Suppressor macrophage treated with lipopolysaccharide for 1 hour (primary cell): ENCODE measurements at regions not wholly inside any gene's neighbourhood (a gene's known extent, or its start where the extent isn't known, plus 50 kb on each side); places are given as distances from the start of the nearest gene placed in this dataset.
"Not testable (repeated sequence)": the region's sequence is repeated elsewhere in the genome, so short reads cannot be mapped to it uniquely, and the experiment has no call there.

Experiments
- DNase-seq, 3 donors: peaks; one replicate each; pipeline ENCODE4 v3.0.0-alpha.2; 2020 to 2022

DNA sequence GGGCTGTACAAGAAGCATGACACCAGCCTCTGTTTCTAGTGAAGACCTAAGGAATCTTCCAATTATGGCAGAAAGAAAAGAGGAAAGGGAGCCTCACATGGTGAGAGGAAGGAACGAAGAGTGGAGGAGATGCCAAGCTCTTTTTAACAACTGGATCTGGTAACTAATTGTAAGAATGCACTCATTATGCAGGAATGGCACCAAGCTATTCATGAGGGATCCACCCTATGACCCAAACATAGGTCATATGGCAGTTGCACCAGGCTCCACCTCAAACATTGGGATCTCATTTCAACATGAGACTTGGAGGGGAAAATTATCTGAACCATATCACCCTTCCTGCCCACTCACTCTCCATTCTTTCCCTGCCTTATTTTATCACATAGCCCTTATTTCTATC is 496.0 kb upstream of the SPTLC3 start:
- DNase-seq = no peak

GRCh38 chr20:12528104-12528503 is 480.7 kb upstream of the SPTLC3 start:
- no peak for DNase-seq

DNA sequence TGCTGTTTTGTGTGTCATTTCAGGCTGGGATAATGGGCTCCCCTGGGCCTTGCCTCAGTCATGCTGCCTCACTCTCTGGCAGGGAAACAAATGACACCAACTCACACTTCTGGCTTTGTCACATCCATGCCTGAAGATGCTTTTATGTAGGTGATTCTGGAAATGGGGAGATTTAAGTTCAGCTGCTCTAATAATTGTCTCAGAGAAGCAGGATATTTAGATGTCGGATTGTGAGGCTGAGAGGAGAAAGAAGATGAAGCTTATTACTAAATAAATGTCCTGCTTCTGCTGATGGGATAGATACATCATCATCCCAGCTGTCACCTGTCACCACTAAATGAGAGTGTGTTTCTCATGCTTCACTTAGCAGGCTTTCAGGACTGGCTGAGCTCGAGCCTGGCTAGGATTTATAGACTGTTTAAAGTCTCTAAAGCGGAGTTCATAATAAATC is 480.2 kb upstream of the SPTLC3 start:
- DNase-seq = no peak

- DNase-seq = no peak
These were observed 477.1 kb upstream of the SPTLC3 start for GRCh38 chr20:12531626-12532025.

DNA sequence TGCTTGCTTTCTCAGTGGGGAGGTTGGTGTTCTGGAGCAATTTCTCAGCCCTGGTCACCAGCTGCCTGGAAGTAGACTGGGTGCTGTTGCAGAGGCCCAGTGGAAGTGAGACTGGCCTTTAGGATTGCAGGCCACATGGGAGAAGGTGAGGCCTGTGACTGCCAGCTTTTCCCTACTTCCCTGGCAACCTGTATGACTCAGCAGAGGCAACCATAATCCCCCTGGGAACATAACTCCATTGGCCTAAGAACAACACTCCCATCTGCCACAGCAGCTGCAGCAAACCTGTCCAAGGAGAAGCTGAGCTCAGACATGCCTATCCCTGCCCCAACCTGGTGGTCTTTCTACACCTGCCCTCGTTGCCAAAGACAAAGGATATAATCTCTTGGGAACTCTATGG is 473.5 kb upstream of the SPTLC3 start:
- no peak for DNase-seq

DNA sequence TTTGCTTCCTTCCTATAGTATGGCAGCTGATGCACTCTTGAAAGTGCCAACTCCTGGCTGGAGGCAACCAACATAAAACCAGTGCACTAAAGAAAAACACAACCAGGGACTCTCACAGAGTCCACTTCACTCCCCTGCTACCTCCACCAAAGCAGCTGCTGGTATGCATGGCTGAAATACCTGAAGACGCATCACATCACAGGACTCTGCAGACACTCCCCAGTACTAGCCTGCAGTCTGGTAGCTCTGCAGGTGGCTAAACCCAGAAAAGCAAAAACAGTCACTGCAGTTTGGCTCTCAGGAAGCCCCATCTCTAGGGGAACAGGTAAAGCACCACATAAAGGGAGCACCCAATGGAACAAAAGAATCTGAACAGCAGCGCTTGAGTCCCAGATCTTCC is 473.0 kb upstream of the SPTLC3 start:
- DNase-seq = no peak

GRCh38 chr20:12554426-12554825 is 454.3 kb upstream of the SPTLC3 start:
- DNase-seq = no peak

DNA sequence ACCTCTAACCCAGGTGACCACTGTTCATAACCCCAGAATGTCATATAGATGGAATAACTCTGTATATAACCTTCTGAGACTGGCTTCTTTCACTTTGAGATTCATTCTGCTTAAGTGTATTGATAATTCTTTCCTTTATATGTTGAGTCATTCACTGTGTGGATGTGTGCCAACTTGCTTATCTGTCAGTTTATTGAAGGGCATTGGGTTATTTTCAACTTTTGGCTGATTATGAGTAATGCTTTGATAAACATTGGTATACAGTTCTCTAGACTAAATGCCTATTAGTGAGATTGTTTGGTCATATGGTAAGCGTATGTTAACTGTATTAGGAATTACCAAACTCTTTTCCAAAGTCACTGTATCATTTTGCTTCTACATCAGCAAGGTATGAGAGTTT is 453.4 kb upstream of the SPTLC3 start:
- DNase-seq = no peak

- DNase-seq = not testable (repeated sequence)
These were observed 452.9 kb upstream of the SPTLC3 start for GRCh38 chr20:12555849-12556248.

GRCh38 chr20:12557224-12557623 is 451.5 kb upstream of the SPTLC3 start:
- DNase-seq = no peak

DNA sequence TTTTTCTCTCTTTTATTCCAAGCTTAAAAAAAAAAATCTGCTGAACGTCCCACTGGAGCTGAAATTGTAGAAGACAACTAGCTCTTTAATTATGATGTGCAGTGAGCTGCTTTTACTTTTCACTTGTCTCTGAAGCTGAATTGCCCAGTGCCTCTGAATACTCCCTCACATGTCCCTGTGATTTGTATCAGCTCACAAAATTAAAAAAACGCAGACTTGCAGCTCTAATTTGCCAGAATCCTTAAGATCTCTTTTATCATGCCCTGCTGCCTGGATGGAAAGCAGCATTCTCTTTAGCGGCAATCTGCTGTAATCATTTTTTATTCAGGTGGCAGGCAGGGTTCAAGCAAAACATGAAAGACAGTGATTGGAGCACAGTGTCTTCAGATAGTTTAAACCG is 443.8 kb upstream of the SPTLC3 start:
- no peak for DNase-seq

DNA sequence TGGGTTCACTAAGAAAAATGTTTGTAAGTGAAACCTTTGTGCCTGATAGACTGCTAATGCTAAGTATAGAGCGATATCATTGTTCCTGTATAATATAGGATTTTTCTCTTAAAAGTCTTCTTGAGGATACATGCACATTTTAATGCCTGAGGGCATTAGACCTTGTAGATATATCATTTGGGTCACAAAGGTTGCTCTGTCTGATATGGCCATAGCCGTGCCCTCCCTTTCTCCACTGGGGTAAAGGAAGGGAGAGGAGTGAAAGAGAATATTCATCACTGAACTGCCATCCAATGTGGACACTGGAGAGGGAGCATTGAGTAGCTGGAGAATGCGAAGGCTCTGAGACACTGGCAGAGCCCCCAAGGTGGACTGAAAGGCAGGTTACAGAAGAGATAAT is 442.2 kb upstream of the SPTLC3 start:
- no peak for DNase-seq

DNA sequence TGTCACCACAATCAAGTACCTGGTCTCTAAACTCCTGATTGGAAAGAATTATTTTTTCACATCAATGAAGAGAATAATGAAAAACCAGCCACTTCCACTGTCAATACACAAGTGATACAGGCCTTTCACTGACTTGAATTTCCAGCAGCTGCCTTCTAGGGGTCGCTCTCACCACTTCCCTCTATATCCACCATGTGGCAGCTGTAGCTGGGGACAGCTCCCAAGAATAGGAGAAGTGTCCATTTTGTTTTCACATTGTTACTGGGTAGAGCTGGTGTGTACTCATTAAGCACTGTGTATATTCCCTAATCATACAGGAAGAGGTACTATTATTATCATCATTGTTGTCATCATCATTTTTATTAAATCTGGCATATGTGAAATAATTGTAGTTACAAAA is 438.4 kb upstream of the SPTLC3 start:
- DNase-seq = peak in 1 of 3 donors; percentile 1

DNA sequence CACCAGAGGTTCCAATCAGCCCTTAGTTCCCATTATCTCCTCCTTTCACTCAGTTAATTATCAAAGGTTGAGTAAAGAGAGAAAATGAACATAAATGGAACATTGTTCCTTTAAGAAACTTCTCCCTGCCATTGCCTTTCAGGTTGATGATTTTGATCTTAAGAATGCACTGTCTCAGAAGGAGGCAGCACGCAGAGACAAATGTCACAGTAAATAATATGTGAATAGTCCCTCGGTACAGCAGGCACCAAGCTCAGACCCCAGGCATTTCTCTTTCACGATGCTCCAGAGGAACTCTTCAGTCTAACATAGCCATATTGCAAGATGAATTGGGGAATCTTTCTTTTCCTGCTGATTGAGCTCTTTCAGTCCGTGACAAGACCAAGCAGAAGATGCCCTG is 435.3 kb upstream of the SPTLC3 start:
- no peak for DNase-seq

DNA sequence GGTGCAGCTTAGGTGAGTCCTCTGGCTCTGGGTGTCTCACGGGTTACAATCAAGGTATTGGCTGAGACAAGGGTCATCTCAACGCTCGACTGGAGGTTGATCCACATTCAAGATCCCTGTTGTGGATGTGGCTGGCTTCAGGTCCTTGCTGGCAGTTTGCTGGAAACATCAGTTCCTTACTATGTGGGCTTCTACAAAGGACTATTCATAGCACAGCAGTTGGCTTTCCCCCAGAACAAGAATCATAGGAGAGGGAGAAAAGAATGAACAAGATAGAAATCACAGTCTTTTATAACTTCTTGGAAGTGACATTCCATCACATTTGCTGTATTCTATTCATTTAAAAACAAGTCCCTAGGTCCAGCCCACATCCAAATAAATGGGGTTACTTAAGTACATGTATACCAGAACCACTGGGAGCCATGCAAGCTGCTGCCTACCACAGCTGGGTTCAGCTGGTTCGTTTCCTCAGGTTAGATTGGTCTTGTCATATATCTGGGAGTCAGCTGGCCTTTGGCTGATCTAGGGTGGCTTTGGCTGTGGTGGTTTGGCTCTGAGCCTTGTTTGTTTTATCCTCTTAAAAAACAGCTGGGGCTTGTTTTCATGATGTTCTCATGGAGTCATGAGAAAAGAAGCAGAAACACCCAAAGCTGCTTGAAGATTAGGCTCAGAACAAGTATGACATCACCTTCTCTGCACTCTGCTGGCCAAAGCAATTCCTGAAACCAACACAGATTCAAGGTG is 433.2 kb upstream of the SPTLC3 start:
- no peak for DNase-seq

- no peak for DNase-seq
These were observed 431.6 kb upstream of the SPTLC3 start for GRCh38 chr20:12577213-12577612.

DNA sequence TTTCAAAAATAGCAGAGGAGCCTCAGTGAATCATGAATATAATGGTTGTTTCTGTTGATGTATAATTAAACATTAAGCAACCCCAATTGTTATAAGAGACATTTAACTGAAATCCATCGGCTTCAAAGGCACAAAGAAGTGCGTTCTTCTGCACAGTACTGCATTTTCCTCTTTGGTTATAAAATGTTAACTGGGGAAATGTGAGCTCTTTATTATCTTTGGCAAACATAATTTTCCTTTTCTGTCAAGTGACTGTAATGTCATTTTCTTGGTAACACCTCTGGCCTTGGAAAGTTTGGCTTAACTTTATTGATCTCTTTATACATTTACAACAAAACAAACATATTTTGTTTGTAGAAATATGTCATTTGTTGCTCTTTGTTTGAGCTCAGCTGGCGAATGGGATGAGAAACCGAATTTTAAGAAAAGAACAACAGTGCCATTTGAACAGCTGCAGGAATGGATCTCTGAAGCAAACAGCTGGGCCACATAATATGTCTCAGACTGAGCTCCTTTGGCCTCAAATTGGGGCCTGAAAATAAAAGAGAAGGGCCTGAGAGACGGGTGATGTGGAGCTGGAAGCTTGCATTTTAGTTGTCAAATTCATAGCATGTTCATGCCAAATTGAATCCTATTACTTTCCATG is 427.0 kb upstream of the SPTLC3 start:
- no peak for DNase-seq

DNA sequence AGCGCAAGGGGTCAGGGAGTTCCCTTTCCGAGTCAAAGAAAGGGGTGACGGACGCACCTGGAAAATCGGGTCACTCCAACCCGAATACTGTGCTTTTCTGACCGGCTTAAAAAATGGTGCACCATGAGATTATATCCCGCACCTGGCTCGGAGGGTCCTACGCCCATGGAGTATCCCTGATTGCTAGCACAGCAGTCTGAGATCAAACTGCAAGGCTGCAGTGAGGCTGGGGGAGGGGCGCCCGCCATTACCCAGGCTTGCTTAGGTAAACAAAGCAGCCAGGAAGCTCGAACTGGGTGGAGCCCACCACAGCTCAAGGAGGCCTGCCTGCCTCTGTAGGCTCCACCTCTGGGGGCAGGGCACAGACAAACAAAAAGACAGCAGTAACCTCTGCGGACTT is 426.1 kb upstream of the SPTLC3 start:
- DNase-seq = not testable (repeated sequence)

DNA sequence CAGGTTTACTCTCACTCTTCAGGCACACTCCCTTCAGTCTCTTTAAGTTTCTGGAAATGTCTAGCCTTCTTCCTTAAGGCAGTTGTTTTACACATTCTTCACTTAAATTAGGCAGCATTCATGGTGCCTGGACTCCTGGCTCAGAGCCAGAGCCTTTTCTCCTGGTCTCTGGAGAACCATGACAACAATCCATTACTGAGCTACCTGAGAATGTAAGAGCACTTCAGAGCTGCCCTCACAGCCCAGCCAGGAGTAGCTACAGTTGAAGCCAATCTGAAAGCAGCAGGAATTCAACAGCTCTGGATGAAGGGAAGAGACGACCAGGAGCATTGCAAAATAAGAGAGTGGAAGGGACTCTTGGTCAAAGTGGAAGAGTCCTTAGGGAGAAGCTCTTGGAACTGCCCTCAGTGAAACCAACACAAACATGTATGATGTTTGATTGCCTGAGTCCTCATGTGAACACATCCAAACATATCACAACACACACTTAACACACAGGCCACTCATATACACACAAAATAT is 416.8 kb upstream of the SPTLC3 start:
- no peak for DNase-seq

- DNase-seq = no peak
These were observed 416.0 kb upstream of the SPTLC3 start for GRCh38 chr20:12592756-12593155.

GRCh38 chr20:12593342-12593873 is 415.4 kb upstream of the SPTLC3 start:
- no peak for DNase-seq

- no peak for DNase-seq
These were observed 414.2 kb upstream of the SPTLC3 start for GRCh38 chr20:12594410-12595088.

DNA sequence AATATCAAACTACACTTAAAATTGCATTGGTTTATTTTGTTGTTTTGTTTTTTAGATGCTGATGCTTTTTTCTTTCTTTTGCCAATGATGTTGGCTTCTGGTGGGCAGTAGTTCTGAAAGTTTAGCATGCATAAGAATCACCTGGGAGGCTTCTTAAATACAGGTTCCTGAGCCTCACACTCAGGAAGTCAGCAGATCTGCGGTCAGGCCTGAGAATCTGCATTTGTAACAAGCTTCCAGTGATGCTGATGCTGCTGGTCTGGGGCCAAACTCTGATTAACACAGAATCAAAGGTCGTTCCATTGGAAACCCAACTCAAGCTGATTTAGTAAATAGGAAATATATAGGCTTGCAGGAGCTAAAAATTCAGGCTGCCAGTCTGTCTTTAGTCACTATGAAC is 412.9 kb upstream of the SPTLC3 start:
- DNase-seq = no peak

GRCh38 chr20:12596863-12597262 is 411.9 kb upstream of the SPTLC3 start:
- no peak for DNase-seq
